ENCODE measurements at regions not wholly inside any gene's neighbourhood (a gene's known extent, or its start where the extent isn't known, plus 50 kb on each side); places are given as distances from the start of the nearest gene placed in this dataset.

GRCh38 chr12:43286986-43287385, 265.0 kb downstream of the ADAMTS20 start:
- no peaks in the 10 kb centered on the region for H3K36me3 Mint-ChIP-seq (ENCODE audit: low read depth, unreplicated experiment)
- Histone ChIP-seq H3K4me3 (ENCODE audit: insufficient read depth, low read depth, low read length) (no peak overlapping the region), H3K36me3 (ENCODE audit: insufficient read depth, low read length) (no peaks in the 10 kb centered on the region), H3K27ac (ENCODE audit: low read depth, low read length) (no peak overlapping the region), H2AFZ (ENCODE audit: low read depth, low read length) (no peak overlapping the region), H4K20me1 (ENCODE audit: insufficient read depth, low read length) (no peaks in the 10 kb centered on the region), H3K27me3 (ENCODE audit: insufficient read depth, low read length) (no peaks in the 10 kb centered on the region), H3K9me3 (ENCODE audit: insufficient read depth, low read depth, low read length) (no peaks in the 10 kb centered on the region), H3K79me2 (ENCODE audit: insufficient read depth, low read length) (no peaks in the 10 kb centered on the region), H3K4me1 (ENCODE audit: insufficient read depth, low read length) (peaks cover 40% of the 10 kb centered on the region), H3K4me2 (ENCODE audit: low read length) (no peak overlapping the region), H3K9ac (ENCODE audit: low read length) (no peak overlapping the region)
- DNase-seq (ENCODE audit: low read depth): no peak
- H3K4me1 Mint-ChIP-seq (ENCODE audit: low read depth, unreplicated experiment): peaks cover 42% of the 10 kb centered on the region
- no peak overlapping the region for H3K4me3 Mint-ChIP-seq (ENCODE audit: unreplicated experiment)
- no peak overlapping the region for H3K27ac Mint-ChIP-seq (ENCODE audit: unreplicated experiment)
- H3K9me3 Mint-ChIP-seq (ENCODE audit: unreplicated experiment): no peaks in the 10 kb centered on the region
- TF ChIP-seq EZH2 (IDR thresholded peaks at IDR 0.05; ENCODE audit: insufficient read depth, low read length): no peak
- no peak for TF ChIP-seq CTCF (IDR thresholded peaks at IDR 0.05; ENCODE audit: insufficient read depth, low read depth, low read length)
- H3K27me3 Mint-ChIP-seq (ENCODE audit: low read depth, unreplicated experiment): no peaks in the 10 kb centered on the region
- FAIRE-seq: peak; percentile 26

GRCh38 chr12:43285159-43285598, 266.8 kb downstream of the ADAMTS20 start:
- Histone ChIP-seq H3K4me3 (ENCODE audit: insufficient read depth, low read depth, low read length) (no peak overlapping the region), H3K79me2 (ENCODE audit: insufficient read depth, low read length) (no peaks in the 10 kb centered on the region), H3K36me3 (ENCODE audit: insufficient read depth, low read length) (no peaks in the 10 kb centered on the region), H3K4me1 (ENCODE audit: insufficient read depth, low read length) (peaks cover 34% of the 10 kb centered on the region), H3K27ac (ENCODE audit: low read depth, low read length) (peak overlapping the region; percentile 90), H4K20me1 (ENCODE audit: insufficient read depth, low read length) (no peaks in the 10 kb centered on the region), H3K4me2 (ENCODE audit: low read length) (peak overlapping the region; percentile 47), H3K9ac (ENCODE audit: low read length) (peak overlapping the region; percentile 63), H3K9me3 (ENCODE audit: insufficient read depth, low read depth, low read length) (no peaks in the 10 kb centered on the region), H2AFZ (ENCODE audit: low read depth, low read length) (no peak overlapping the region), H3K27me3 (ENCODE audit: insufficient read depth, low read length) (no peaks in the 10 kb centered on the region)
- Mint-ChIP-seq H3K4me1 (ENCODE audit: low read depth, unreplicated experiment) (peaks cover 43% of the 10 kb centered on the region), H3K27ac (ENCODE audit: unreplicated experiment) (peak overlapping the region; percentile 9), H3K27me3 (ENCODE audit: low read depth, unreplicated experiment) (no peaks in the 10 kb centered on the region), H3K36me3 (ENCODE audit: low read depth, unreplicated experiment) (no peaks in the 10 kb centered on the region), H3K9me3 (ENCODE audit: unreplicated experiment) (no peaks in the 10 kb centered on the region), H3K4me3 (ENCODE audit: unreplicated experiment) (no peak overlapping the region)
- TF ChIP-seq EZH2 (IDR thresholded peaks at IDR 0.05; ENCODE audit: insufficient read depth, low read length) (no peak), CTCF (IDR thresholded peaks at IDR 0.05; ENCODE audit: insufficient read depth, low read depth, low read length) (no peak)
- DNase-seq (ENCODE audit: low read depth) (peak; percentile 98), FAIRE-seq (peak; percentile 84)

- TF ChIP-seq EZH2 (IDR thresholded peaks at IDR 0.05; ENCODE audit: insufficient read depth, low read length) (no peak), CTCF (IDR thresholded peaks at IDR 0.05; ENCODE audit: insufficient read depth, low read depth, low read length) (no peak)
- no peaks in the 10 kb centered on the region for H3K9me3 Mint-ChIP-seq (ENCODE audit: unreplicated experiment)
- H3K36me3 Mint-ChIP-seq (ENCODE audit: low read depth, unreplicated experiment): no peaks in the 10 kb centered on the region
- peaks cover 34% of the 10 kb centered on the region for H3K4me1 ChIP-seq (ENCODE audit: insufficient read depth, low read length)
- H3K27me3 Mint-ChIP-seq (ENCODE audit: low read depth, unreplicated experiment): no peaks in the 10 kb centered on the region
- no peak overlapping the region for H3K4me3 Mint-ChIP-seq (ENCODE audit: unreplicated experiment)
- H3K9ac ChIP-seq (ENCODE audit: low read length): peak overlapping the region; percentile 60
- DNase-seq (ENCODE audit: low read depth): peak; percentile 29
- peak overlapping the region; percentile 47 for H3K4me2 ChIP-seq (ENCODE audit: low read length)
- H3K4me3 ChIP-seq (ENCODE audit: insufficient read depth, low read depth, low read length): no peak overlapping the region
- peaks cover 43% of the 10 kb centered on the region for H3K4me1 Mint-ChIP-seq (ENCODE audit: low read depth, unreplicated experiment)
- FAIRE-seq: no peak
- H3K9me3 ChIP-seq (ENCODE audit: insufficient read depth, low read depth, low read length): no peaks in the 10 kb centered on the region
- no peaks in the 10 kb centered on the region for H3K36me3 ChIP-seq (ENCODE audit: insufficient read depth, low read length)
- no peaks in the 10 kb centered on the region for H4K20me1 ChIP-seq (ENCODE audit: insufficient read depth, low read length)
- no peaks in the 10 kb centered on the region for H3K79me2 ChIP-seq (ENCODE audit: insufficient read depth, low read length)
- H3K27me3 ChIP-seq (ENCODE audit: insufficient read depth, low read length): no peaks in the 10 kb centered on the region
- peak overlapping the region; percentile 9 for H3K27ac Mint-ChIP-seq (ENCODE audit: unreplicated experiment)
- H3K27ac ChIP-seq (ENCODE audit: low read depth, low read length): peak overlapping the region; percentile 90
- no peak overlapping the region for H2AFZ ChIP-seq (ENCODE audit: low read depth, low read length)
Measured at GRCh38 chr12:43284486-43285158, 267.4 kb downstream of the ADAMTS20 start.
